Hematopoietic multipotent progenitor cell treated with erythropoietin and hydrocortisone succinate and interleukin-3 and kit ligand, for 6 days (in vitro differentiated cells): ENCODE measurements at regions not wholly inside any gene's neighbourhood (a gene's known extent, or its start where the extent isn't known, plus 50 kb on each side); places are given as distances from the start of the nearest gene placed in this dataset.
"Not testable (repeated sequence)": the region's sequence is repeated elsewhere in the genome, so short reads cannot be mapped to it uniquely, and the experiment has no call there.

ENCODE experiments used
- DNase-seq: peaks from one replicate; pipeline ENCODE4 v3.0.0-alpha.2; 2015

GRCh38 chr5:162638849-162639248, 571.3 kb downstream of the GABRG2 start:
- no peak for DNase-seq

GRCh38 chr5:162641142-162641813, 573.7 kb downstream of the GABRG2 start:
- DNase-seq = no peak

- no peak for DNase-seq
Measured at GRCh38 chr5:162654661-162655405, 587.3 kb downstream of the GABRG2 start.

DNA sequence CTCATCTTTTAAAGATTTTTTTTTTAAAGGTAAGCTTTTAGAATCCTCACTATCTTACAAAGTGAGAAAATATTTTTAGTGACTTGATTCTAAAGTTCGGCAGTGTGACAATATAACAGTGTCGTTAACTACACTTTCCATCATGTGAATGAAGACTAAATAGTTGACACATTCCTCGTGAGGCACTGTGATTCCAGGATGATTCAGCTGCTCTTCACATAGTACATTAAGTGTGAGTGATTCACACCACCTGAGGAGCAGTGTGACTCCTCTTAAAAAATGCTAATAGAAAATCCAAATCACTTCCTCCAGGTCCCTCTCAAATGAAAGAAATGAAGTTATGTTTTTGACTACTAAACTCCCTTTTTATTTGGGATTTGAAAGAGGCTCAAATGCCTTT, 589.5 kb downstream of the GABRG2 start:
- DNase-seq = no peak

- DNase-seq = no peak
Measured at GRCh38 chr5:162664846-162665245, 597.3 kb downstream of the GABRG2 start.

- no peak for DNase-seq
Measured at GRCh38 chr5:162668926-162669325, 601.4 kb downstream of the GABRG2 start.

DNA sequence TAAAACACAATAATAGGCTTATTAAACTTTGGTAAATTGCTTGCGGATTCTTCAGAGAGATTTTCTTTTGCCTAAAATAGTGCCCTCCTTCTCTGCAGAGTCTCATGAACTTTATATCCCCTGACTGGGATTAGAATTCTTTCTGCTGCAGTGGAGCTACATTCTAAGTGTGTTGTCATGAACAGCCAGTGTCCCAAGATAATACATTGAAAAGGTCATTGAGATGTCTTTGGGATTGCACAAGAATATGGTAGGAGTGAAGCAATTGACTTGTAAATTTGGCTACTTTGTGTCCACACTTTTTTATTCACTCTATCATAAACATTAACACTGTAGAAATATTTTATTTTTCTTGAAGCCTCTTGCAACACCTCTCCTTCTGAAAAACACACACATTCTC, 604.5 kb downstream of the GABRG2 start:
- no peak for DNase-seq

- no peak for DNase-seq
Measured at GRCh38 chr5:162683284-162683683, 615.7 kb downstream of the GABRG2 start.

GRCh38 chr5:162684145-162684544, 616.6 kb downstream of the GABRG2 start:
- DNase-seq = no peak

DNA sequence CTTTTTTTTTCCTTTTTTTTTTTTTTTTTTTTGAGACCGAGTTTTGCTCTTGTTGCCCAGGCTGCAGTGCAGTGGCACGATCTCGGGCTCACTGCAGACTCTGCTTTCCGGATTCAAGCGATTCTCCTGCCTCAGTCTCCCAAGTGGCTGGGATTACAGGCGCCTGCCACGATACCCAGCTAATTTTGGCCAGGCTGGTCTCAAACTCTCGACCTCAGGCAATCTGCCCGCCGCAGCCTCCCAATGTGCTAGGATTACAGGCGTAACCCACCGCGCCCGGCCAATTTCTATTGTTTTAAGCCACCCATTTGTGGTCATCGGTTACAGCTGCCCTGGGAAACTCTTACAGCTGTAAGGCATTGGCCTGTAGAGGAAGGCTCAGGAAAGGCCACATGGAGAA, 617.7 kb downstream of the GABRG2 start:
- no peak for DNase-seq

GRCh38 chr5:162696272-162696671, 628.7 kb downstream of the GABRG2 start:
- not testable (repeated sequence) for DNase-seq

- no peak for DNase-seq
Measured at GRCh38 chr5:162699361-162699760, 631.8 kb downstream of the GABRG2 start.

GRCh38 chr5:162703914-162704313, 636.3 kb downstream of the GABRG2 start:
- DNase-seq = no peak

DNA sequence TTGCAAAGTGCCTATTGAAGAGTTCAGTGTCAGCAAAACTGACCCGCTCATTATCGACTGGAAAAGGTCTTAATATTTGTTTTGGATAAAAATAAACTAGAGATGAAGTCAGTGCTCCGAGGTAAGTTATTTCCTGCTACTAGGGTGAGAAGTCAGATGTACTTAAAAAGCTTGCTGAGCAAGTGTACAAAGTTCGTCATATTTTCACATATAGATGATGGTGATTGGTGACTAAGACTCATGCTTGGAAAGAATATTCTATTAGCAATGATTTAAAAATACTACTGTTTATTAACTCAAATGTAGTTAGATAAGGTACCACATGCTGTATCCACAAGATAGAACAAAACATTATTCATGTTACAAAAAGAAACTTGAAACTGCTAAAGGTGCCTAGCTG, 643.7 kb downstream of the GABRG2 start:
- DNase-seq = no peak

DNA sequence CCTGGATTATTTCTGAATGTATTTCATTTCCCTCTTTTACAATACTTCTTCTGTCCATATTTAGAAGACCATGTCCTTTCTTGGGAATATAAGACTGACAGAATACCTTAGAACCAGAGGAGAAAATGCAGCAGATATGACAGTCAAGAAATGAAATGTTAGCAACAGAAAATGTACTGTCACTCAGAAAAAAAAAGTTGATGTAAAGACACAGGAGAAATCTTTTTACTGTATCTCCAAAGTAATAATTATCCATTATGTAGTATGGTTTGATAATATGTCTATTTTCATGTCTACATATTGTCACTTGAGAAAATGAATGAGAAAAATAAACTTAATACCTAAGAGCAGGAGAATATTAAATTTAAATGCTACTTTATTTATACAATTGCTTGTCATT, 652.1 kb downstream of the GABRG2 start:
- DNase-seq = no peak

DNA sequence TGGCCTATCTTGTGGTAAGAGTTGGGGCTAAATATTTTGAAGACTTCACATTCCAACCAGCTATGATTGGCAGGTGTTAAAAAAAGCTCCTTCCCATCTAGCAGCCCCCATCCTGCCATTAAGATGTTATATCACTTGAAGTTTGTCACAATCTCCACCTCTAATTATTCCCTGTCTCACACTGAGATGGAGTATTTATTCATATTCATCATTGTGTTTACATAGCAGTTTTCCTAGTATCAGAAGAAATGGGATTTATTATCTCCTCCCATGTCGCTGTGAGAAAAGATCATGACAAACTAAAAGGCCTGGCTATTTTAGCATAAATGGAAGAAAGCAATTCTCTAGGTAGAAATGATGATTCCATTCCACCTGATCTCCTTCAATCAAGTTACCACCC, 653.6 kb downstream of the GABRG2 start:
- DNase-seq = no peak

GRCh38 chr5:162752612-162753011, 684.8 kb upstream of the CCNG1 start:
- DNase-seq = no peak

DNA sequence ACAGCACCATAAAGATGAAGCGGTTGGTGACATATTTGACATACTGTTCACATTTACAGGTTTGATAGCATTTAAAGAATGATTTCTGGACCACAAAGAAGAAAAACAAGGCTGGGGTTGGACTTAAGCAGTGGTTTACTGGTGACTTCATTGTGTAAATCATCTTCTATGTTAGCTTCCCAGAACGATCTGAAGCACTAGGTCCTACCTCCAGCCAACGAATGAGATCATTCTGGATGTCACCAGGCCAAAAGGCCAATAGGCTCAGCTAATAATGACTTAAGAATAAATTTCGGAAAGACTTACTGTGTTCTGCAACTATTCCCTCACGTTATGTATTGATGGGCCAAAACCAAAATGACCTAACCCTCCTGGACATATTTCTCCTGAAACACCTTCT, 675.3 kb upstream of the CCNG1 start:
- DNase-seq = no peak

DNA sequence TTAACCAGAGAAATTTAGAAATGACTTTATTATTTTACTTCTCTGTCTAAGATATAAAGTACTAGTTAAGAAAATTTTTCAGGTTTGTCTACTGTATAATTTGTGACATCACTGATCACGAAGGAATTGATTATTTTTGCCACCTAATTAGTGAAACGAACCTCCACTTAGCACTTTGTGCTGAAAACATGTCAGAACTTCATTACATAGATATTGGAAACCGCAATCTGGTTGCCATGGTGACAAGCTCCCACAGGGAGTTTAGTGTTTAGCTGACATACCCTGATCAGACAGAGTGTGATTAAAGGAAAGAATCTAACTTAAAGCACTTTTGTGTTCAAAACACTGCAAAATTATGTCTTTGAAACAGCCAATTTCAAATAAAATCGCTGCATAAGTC, 668.4 kb upstream of the CCNG1 start:
- DNase-seq = no peak

DNA sequence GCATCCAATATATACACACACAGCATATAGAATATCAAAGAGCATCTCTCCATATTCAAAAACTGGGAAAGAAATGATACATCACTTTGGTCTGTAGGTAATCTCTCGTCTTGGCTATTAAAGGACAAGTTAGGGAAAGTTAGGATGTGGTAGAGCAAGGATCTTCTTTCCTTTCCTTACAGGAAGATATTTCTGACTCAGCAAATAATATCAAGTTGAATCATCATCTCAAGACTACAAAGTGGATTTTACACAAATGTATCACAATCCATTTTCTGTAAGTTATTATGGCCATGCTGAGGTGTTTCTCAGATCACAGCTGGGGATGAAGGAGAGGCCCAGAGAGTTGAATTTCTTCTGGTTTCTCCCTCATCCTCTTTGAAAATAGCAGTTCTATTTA, 651.7 kb upstream of the CCNG1 start:
- DNase-seq = no peak

- no peak for DNase-seq
Measured at GRCh38 chr5:162786234-162786633, 651.2 kb upstream of the CCNG1 start.

DNA sequence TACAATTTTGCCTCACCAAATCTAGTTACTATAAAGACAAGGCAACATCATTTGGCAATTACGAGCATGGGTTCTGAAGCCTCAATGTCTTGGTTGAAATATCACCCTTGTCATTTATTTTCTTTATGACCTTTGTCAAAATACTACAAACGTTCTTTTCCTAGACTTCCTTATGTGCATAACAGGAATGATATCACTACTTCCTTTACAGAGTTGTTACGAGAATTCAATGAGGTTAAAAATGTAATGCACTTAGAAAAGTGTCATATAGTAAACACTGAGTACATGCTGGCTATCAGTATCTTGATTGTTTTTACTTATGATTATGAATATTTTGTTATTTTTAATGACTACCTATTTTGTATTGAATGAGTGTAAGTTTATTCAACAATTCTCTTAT, 640.9 kb upstream of the CCNG1 start:
- no peak for DNase-seq

GRCh38 chr5:162800301-162800700, 637.1 kb upstream of the CCNG1 start:
- DNase-seq = no peak

DNA sequence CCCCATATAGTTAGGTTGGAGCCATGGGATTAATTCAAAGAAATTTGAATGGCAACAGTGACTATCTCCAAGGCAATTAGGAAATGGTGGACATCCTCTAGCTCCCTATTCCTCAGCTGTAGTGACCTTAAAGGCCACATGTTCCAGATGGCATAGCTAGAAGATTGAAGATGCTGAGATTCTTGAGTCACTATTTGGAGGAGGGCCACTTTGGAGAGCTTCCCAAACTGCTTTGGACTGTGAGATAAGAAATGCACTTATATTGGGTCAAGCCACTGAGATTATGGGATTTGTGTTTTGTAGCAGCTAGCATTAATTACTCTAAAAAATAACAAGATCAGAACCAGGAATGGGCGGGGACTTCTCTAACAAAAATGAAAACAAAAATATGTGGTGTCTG, 636.2 kb upstream of the CCNG1 start:
- DNase-seq = no peak

DNA sequence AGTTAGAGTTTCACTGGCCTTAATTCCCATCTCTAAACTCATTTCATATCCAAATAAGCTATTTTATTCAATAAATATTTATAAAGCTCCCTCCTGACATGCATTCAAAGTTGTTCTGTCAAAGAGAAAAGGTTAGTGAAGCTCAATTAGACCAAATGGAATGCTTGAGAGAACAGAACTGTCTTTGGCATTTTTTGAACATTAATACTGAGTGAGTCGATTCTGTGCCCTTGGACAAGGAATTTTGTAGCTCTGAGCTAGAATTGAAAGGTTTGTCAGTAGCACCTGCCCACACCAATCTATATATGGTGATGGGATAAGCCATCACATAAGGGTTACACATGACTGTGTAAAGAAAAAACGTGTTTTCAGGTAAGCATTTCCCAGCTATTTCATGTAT, 631.2 kb upstream of the CCNG1 start:
- no peak for DNase-seq
